ENCODE measurements at regions not wholly inside any gene's neighbourhood (a gene's known extent, or its start where the extent isn't known, plus 50 kb on each side); places are given as distances from the start of the nearest gene placed in this dataset.

GRCh38 chr9:129374651-129375050, 196.6 kb upstream of the IER5L start:
- TF ChIP-seq POLR2AphosphoS5 (IDR thresholded peaks at IDR 0.05; ENCODE audit: borderline replicate concordance, low read depth, low read length) (no peak), EZH2 (IDR thresholded peaks at IDR 0.05) (no peak), FOXP2 (optimal IDR thresholded peaks at IDR 0.05; ENCODE audit: control extremely low read depth, extremely low read length, insufficient read depth) (no peak)
